ENCODE measurements at regions not wholly inside any gene's neighbourhood (a gene's known extent, or its start where the extent isn't known, plus 50 kb on each side); places are given as distances from the start of the nearest gene placed in this dataset.

- TF ChIP-seq POLR2A (IDR thresholded peaks at IDR 0.05), result no peak
- TF ChIP-seq CTCF (IDR thresholded peaks at IDR 0.05), result no peak
These were observed 374.7 kb downstream of the ZSWIM6 start for GRCh38 chr5:61706751-61707150.
